Gastrocnemius medialis (tissue), 4 donors: ENCODE measurements at regions not wholly inside any gene's neighbourhood (a gene's known extent, or its start where the extent isn't known, plus 50 kb on each side); places are given as distances from the start of the nearest gene placed in this dataset.

Source experiments
- ATAC-seq, 2 donors: fragments of 150-250 bp; one replicate each; pipeline ENCODE4 v1.9.1; 2016
- DNase-seq, 2 donors: peaks; one replicate each; pipeline ENCODE4 v3.0.0-alpha.2; 2019
- H3K27ac ChIP-seq, 4 donors: fragments of 200-600 bp; sonication (generic); 1 replicate in 1 of 4; 2 replicates in 3 of 4; pipeline ENCODE4 v1.5.1; 2016 to 2018; ENCODE audit warnings: mild to moderate bottlenecking in 2 of 4, moderate library complexity in 1 of 4
- H3K27me3 ChIP-seq, 3 donors: fragments of 200-600 bp; sonication (generic) in 2 of 3; 1 replicate in 1 of 3; 2 replicates in 2 of 3; pipeline versions ENCODE4 v1.5.1 to v1.6.0; 2016 to 2019; ENCODE audit warnings: mild to moderate bottlenecking in 1 of 3, moderate library complexity in 1 of 3
- H3K36me3 ChIP-seq, 2 donors: fragments of 200-600 bp; sonication (generic) in 1 of 2; one replicate each; pipeline ENCODE4 v1.5.1; 2017 to 2018
- H3K4me1 ChIP-seq, 2 donors: fragments of 200-600 bp; sonication (generic) in 1 of 2; one replicate each; pipeline ENCODE4 v1.5.1; 2016 to 2017; ENCODE audit warnings: mild to moderate bottlenecking in 2 of 2
- H3K4me3 ChIP-seq, 4 donors: fragments of 200-600 bp; sonication (generic) in 3 of 4; 1 replicate in 1 of 4; 2 replicates in 3 of 4; pipeline ENCODE4 v1.5.1; 2016 to 2019; ENCODE audit warnings: mild to moderate bottlenecking in 2 of 4
- H3K9me3 ChIP-seq, 3 donors: fragments of 200-600 bp; sonication (generic) in 2 of 3; 1 replicate in 1 of 3; 2 replicates in 2 of 3; pipeline ENCODE4 v1.5.1; 2016 to 2019
- POLR2A ChIP-seq, 2 donors: fragments of 450-650 bp; IDR thresholded peaks; one replicate each; pipeline ENCODE4 v1.6.1; 2017; ENCODE audit warnings: antibody characterized with exemption in 2 of 2, mild to moderate bottlenecking in 2 of 2, moderate library complexity in 2 of 2
- in situ Hi-C, 4 donors: fragments of 200-750 bp; cut with MboI; loops; one replicate each; pipeline versions ENCODE4 v1.15.0 to v1.8.0; 2017; ENCODE audit warnings: low sequenced_read_pairs in 4 of 4
- intact Hi-C: fragments of 100-400 bp; cut with DNase I; formaldehyde crosslinking; loops from one replicate; pipeline ENCODE4 v1.15.1; 2023; ENCODE audit warnings: low total_unique reads
- TF ChIP-seq, protein P1 (sequence below), 5 experiments: fragments of 450-650 bp in 3 of 5; fragments of 200-600 bp in 2 of 5; sonication (generic) in 2 of 5; IDR thresholded peaks in 4 of 5; conservative IDR thresholded peaks in 1 of 5; 1 replicate in 4 of 5; 2 replicates in 1 of 5; pipeline ENCODE4 v1.5.1; 2016 to 2019; ENCODE audit warnings: antibody characterized with exemption in 5 of 5, mild to moderate bottlenecking in 3 of 5, moderate library complexity in 3 of 5

DNA sequence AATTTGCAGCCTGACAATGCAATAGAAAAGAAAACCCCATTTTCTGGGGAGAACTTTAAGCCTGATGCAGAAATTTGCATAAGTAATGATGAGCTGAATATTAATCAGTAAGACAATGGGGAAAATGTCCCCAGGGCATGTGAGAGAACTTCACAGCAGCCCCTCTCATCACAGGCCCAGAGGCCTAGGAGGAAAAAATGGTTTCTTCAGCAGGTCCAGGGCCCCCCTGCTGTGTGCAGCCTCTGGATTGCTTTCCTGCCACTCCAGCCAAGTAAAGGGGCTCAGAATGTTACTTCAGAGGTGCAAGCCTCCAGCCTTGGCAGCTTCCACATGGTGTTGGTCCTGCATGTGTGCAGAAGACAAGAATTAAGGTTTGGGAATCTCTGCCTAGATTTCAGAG is 900.3 kb upstream of the ROBO1 start:
- H3K36me3 ChIP-seq = no peaks in the 10 kb centered on the region
- H3K4me3 ChIP-seq = no peak overlapping the region
- ATAC-seq (no peak), DNase-seq (no peak)
- no peak overlapping the region for H3K27ac ChIP-seq
- in situ Hi-C loops = no loop called here
- H3K4me1 ChIP-seq = no peaks in the 10 kb centered on the region
- no peak for TF ChIP-seq POLR2A (IDR thresholded peaks at IDR 0.05)
- TF ChIP-seq, protein P1, sequence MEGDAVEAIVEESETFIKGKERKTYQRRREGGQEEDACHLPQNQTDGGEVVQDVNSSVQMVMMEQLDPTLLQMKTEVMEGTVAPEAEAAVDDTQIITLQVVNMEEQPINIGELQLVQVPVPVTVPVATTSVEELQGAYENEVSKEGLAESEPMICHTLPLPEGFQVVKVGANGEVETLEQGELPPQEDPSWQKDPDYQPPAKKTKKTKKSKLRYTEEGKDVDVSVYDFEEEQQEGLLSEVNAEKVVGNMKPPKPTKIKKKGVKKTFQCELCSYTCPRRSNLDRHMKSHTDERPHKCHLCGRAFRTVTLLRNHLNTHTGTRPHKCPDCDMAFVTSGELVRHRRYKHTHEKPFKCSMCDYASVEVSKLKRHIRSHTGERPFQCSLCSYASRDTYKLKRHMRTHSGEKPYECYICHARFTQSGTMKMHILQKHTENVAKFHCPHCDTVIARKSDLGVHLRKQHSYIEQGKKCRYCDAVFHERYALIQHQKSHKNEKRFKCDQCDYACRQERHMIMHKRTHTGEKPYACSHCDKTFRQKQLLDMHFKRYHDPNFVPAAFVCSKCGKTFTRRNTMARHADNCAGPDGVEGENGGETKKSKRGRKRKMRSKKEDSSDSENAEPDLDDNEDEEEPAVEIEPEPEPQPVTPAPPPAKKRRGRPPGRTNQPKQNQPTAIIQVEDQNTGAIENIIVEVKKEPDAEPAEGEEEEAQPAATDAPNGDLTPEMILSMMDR (IDR thresholded peaks at IDR 0.05 in 4 of 5, conservative IDR thresholded peaks at IDR 0.05 in 1 of 5) = no peak
- H3K27me3 ChIP-seq = no peaks in the 10 kb centered on the region
- no peaks in the 10 kb centered on the region for H3K9me3 ChIP-seq
- intact Hi-C loops = no loop called here

DNA sequence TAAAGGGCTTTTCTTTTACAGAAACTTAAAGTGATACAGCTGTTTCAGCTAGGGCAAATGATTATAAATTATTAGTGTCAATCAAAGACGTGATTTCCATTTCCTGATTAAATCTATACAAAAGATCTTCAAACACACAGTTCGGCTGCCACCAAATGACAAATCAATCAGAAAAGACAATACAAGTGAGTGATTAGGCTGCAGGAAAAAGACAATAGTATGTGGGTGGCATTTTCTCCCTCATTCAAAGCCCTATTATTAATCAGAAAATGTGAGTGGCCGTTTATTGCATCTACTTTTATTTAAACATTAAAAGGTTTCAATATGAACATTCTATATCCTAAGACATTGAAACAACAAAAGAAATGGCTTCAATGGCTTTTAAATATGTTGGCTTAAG is 895.6 kb upstream of the ROBO1 start:
- in situ Hi-C loops (no loop called here), intact Hi-C loops (no loop called here)
- no peaks in the 10 kb centered on the region for H3K27me3 ChIP-seq
- no peak overlapping the region for H3K27ac ChIP-seq
- H3K4me1 ChIP-seq = no peaks in the 10 kb centered on the region
- TF ChIP-seq, protein P1 (IDR thresholded peaks at IDR 0.05 in 4 of 5, conservative IDR thresholded peaks at IDR 0.05 in 1 of 5) = no peak
- TF ChIP-seq POLR2A (IDR thresholded peaks at IDR 0.05) = no peak
- H3K9me3 ChIP-seq = no peaks in the 10 kb centered on the region
- no peak for DNase-seq
- no peak overlapping the region for H3K4me3 ChIP-seq
- no peak for ATAC-seq
- no peaks in the 10 kb centered on the region for H3K36me3 ChIP-seq

DNA sequence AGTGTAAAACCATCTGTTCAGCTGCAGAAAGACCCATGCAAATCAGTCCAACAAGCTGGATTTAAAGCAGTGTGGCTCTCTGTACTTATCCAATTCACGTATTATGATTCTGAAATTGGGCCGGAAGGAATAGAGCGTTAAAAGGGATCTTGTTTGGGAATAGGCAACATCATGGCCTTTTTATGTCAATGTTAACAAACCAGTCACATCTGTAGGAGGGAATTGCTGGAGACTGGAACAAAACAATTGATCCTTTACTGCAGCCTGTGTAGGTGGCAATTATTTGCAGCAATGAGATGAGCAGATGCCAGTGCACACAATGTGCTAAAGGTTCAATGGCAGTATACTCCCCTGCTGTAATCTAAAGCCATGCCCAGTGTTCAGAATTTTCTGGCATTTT is 887.4 kb upstream of the ROBO1 start:
- DNase-seq = no peak
- Histone ChIP-seq H3K4me1 (no peaks in the 10 kb centered on the region), H3K27ac (no peak overlapping the region), H3K27me3 (no peaks in the 10 kb centered on the region), H3K36me3 (no peaks in the 10 kb centered on the region), H3K4me3 (no peak overlapping the region), H3K9me3 (no peaks in the 10 kb centered on the region)
- no peak for ATAC-seq
- intact Hi-C loops = no loop called here
- no peak for TF ChIP-seq POLR2A (IDR thresholded peaks at IDR 0.05)
- TF ChIP-seq, protein P1 (IDR thresholded peaks at IDR 0.05 in 4 of 5, conservative IDR thresholded peaks at IDR 0.05 in 1 of 5) = no peak
- in situ Hi-C loops = no loop called here

DNA sequence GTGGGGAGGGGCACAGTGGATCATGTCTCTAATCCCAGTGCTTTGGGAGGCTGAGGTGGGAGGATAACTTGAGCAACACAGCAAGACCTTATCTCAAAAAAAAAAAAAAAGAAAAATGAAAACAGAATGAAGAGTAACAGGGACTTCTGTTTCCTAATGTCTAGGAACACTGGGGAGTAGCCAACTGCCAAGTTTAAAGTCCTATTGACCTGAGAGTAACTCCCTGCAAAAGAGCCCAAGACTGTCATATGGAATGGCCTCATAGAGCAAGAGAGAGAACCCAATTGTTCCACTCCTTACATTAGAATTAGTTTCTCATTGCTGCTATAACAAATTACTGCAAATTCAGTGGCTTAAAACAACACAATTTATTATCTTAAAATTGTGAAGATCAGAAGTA is 881.4 kb upstream of the ROBO1 start:
- TF ChIP-seq, protein P1 (IDR thresholded peaks at IDR 0.05 in 4 of 5, conservative IDR thresholded peaks at IDR 0.05 in 1 of 5) = no peak
- no peak for TF ChIP-seq POLR2A (IDR thresholded peaks at IDR 0.05)
- Histone ChIP-seq H3K36me3 (no peaks in the 10 kb centered on the region), H3K27ac (no peak overlapping the region), H3K9me3 (no peaks in the 10 kb centered on the region), H3K4me3 (no peak overlapping the region), H3K4me1 (no peaks in the 10 kb centered on the region), H3K27me3 (no peaks in the 10 kb centered on the region)
- in situ Hi-C loops (no loop called here), intact Hi-C loops (no loop called here)
- DNase-seq (no peak), ATAC-seq (no peak)

DNA sequence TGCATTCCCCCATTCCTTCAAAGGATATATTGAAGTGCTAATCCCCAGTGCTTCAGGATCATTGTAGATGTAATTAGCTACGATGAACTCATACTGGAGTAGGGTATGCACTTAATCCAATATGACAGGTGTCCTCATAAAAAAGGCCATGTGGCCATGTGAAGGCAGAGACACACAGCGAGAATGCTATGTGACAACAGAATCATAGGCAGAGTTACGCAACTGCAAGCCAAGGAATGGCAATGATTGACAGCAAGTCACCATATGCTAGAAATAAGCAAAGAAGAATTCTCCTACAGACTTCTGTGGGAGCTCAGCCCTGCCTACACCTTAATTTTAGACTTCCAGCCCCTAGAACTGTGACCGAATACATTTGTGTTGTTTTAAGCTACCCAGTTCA is 875.6 kb upstream of the ROBO1 start:
- intact Hi-C loops = no loop called here
- DNase-seq (no peak), ATAC-seq (no peak)
- Histone ChIP-seq H3K4me1 (no peaks in the 10 kb centered on the region), H3K9me3 (no peaks in the 10 kb centered on the region), H3K27me3 (no peaks in the 10 kb centered on the region), H3K4me3 (no peak overlapping the region), H3K27ac (no peak overlapping the region), H3K36me3 (no peaks in the 10 kb centered on the region)
- in situ Hi-C loops = no loop called here
- TF ChIP-seq, protein P1 (IDR thresholded peaks at IDR 0.05 in 4 of 5, conservative IDR thresholded peaks at IDR 0.05 in 1 of 5) = no peak
- no peak for TF ChIP-seq POLR2A (IDR thresholded peaks at IDR 0.05)
